GM23338 (cell line): ENCODE measurements at regions not wholly inside any gene's neighbourhood (a gene's known extent, or its start where the extent isn't known, plus 50 kb on each side); places are given as distances from the start of the nearest gene placed in this dataset.
"Not testable (repeated sequence)": the region's sequence is repeated elsewhere in the genome, so short reads cannot be mapped to it uniquely, and the experiment has no call there.

Experiments used
- EZH2 ChIP-seq: fragments of 200-600 bp; sonication (generic); IDR thresholded peaks from one replicate; pipeline ENCODE4 v1.8.0; 2017; ENCODE audit warnings: antibody characterized with exemption, mild to moderate bottlenecking, low read depth; ENCODE audit not compliant: unreplicated experiment
- EZH2phosphoT487 ChIP-seq: fragments of 200-600 bp; sonication (generic); IDR thresholded peaks from one replicate; pipeline ENCODE4 v1.8.1; 2018; ENCODE audit warnings: antibody characterized with exemption; ENCODE audit not compliant: unreplicated experiment
- JUNB ChIP-seq: IDR thresholded peaks from one replicate; pipeline ENCODE4 v1.6.1; 2016; ENCODE audit warnings: antibody characterized with exemption; ENCODE audit not compliant: unreplicated experiment
- NANOG ChIP-seq: IDR thresholded peaks from 2 replicates; pipeline ENCODE4 v1.6.1; 2016; ENCODE audit warnings: antibody characterized with exemption, borderline replicate concordance
- POLR2AphosphoS5 ChIP-seq: IDR thresholded peaks from 2 replicates; pipeline ENCODE4 v1.6.1; 2016; ENCODE audit warnings: antibody characterized with exemption, low read depth
- TF ChIP-seq, protein P1 (sequence below), 2 experiments: fragments of 200-600 bp in 1 of 2; sonication (generic) in 1 of 2; conservative IDR thresholded peaks; 2 replicates each; pipeline versions ENCODE4 v1.5.1 to v1.6.1; 2016 to 2017; ENCODE audit warnings: antibody characterized with exemption in 2 of 2, low read depth in 2 of 2, mild to moderate bottlenecking in 2 of 2, moderate library complexity in 1 of 2
- TF ChIP-seq, protein P2 (sequence below): IDR thresholded peaks from one replicate; pipeline ENCODE4 v1.6.1; 2018; ENCODE audit warnings: antibody characterized with exemption; ENCODE audit not compliant: unreplicated experiment

DNA sequence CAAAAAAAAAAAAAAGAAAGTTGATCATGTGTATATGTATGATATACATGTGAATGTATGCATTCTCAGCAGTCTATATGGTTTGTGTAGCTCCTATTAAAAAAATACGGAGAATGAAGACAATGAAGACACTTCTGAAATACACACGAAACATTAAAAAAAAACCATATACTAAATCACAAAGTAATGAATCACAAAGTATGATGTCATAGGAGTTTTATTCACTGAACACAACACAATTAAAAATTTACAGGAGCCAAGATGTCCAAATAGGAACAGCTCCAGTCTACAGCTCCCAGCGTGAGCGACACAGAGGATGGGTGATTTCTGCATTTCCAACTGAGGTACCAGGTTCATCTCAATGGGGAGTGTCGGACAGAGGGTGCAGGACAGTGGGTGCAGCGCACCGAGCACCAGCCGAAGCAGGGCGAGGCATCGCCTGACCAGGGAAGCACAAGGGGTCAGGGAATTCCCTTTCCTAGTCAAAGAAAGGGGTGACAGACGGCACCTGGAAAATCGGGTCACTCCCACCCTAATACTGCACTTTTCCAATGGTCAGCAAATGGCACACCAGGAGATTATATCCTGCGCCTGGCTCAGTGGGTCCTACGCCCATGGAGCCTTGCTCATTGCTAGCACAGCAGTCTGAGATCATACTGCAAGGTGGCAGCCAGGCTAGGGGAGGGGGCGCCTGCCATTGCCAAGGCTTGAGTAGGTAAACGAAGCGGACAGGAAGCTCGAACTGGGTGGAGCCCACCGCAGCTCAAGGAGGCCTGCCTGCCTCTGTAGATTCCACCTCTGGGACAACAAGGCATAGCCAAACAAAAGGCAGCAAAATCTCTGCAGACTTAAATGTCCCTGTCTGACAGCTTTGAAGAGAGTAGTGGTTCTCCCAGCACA lies 53.9 kb upstream of the TUSC1 start:
- TF ChIP-seq, protein P1, sequence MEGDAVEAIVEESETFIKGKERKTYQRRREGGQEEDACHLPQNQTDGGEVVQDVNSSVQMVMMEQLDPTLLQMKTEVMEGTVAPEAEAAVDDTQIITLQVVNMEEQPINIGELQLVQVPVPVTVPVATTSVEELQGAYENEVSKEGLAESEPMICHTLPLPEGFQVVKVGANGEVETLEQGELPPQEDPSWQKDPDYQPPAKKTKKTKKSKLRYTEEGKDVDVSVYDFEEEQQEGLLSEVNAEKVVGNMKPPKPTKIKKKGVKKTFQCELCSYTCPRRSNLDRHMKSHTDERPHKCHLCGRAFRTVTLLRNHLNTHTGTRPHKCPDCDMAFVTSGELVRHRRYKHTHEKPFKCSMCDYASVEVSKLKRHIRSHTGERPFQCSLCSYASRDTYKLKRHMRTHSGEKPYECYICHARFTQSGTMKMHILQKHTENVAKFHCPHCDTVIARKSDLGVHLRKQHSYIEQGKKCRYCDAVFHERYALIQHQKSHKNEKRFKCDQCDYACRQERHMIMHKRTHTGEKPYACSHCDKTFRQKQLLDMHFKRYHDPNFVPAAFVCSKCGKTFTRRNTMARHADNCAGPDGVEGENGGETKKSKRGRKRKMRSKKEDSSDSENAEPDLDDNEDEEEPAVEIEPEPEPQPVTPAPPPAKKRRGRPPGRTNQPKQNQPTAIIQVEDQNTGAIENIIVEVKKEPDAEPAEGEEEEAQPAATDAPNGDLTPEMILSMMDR (conservative IDR thresholded peaks at IDR 0.05; ENCODE audit: low read depth in 2 of 2), result not testable (repeated sequence)
- TF ChIP-seq, protein P2, sequence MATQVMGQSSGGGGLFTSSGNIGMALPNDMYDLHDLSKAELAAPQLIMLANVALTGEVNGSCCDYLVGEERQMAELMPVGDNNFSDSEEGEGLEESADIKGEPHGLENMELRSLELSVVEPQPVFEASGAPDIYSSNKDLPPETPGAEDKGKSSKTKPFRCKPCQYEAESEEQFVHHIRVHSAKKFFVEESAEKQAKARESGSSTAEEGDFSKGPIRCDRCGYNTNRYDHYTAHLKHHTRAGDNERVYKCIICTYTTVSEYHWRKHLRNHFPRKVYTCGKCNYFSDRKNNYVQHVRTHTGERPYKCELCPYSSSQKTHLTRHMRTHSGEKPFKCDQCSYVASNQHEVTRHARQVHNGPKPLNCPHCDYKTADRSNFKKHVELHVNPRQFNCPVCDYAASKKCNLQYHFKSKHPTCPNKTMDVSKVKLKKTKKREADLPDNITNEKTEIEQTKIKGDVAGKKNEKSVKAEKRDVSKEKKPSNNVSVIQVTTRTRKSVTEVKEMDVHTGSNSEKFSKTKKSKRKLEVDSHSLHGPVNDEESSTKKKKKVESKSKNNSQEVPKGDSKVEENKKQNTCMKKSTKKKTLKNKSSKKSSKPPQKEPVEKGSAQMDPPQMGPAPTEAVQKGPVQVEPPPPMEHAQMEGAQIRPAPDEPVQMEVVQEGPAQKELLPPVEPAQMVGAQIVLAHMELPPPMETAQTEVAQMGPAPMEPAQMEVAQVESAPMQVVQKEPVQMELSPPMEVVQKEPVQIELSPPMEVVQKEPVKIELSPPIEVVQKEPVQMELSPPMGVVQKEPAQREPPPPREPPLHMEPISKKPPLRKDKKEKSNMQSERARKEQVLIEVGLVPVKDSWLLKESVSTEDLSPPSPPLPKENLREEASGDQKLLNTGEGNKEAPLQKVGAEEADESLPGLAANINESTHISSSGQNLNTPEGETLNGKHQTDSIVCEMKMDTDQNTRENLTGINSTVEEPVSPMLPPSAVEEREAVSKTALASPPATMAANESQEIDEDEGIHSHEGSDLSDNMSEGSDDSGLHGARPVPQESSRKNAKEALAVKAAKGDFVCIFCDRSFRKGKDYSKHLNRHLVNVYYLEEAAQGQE, result not testable (repeated sequence)
- not testable (repeated sequence) for TF ChIP-seq EZH2phosphoT487, POLR2AphosphoS5, EZH2, JUNB, NANOG
